Neural progenitor cell (in vitro differentiated cells): ENCODE measurements at regions not wholly inside any gene's neighbourhood (a gene's known extent, or its start where the extent isn't known, plus 50 kb on each side); places are given as distances from the start of the nearest gene placed in this dataset.

ENCODE experiments used
- DNase-seq: peaks from one replicate; pipeline ENCODE4 v3.0.0-alpha.2; 2016; ENCODE audit warnings: low spot score
- H2AFZ ChIP-seq: fragments of 200-600 bp; sonication (generic); replicated peaks from 2 replicates; pipeline ENCODE4 v1.6.1; 2016; ENCODE audit warnings: antibody characterized with exemption
- H3F3A ChIP-seq: fragments of 200-600 bp; sonication (generic); 2 replicates; pipeline ENCODE4 v1.6.1; 2016; ENCODE audit warnings: antibody characterized with exemption, low read depth
- H3K27ac ChIP-seq: fragments of 200-600 bp; sonication (generic); 2 replicates; pipeline ENCODE4 v1.5.1; 2016; ENCODE audit warnings: mild to moderate bottlenecking
- H3K27me3 ChIP-seq: fragments of 200-600 bp; sonication (generic); 2 replicates; pipeline ENCODE4 v1.6.1; 2016; ENCODE audit warnings: mild to moderate bottlenecking, moderate library complexity
- H3K36me3 ChIP-seq: fragments of 200-600 bp; sonication (generic); 2 replicates; pipeline ENCODE4 v1.5.1; 2016
- H3K4me1 ChIP-seq: fragments of 200-600 bp; sonication (generic); 2 replicates; pipeline ENCODE4 v1.6.1; 2016; ENCODE audit warnings: mixed run types
- H3K4me2 ChIP-seq: fragments of 200-600 bp; sonication (generic); 2 replicates; pipeline ENCODE4 v1.6.1; 2016
- H3K4me3 ChIP-seq: fragments of 200-600 bp; sonication (generic); 2 replicates; pipeline ENCODE4 v1.5.1; 2016
- H3K79me2 ChIP-seq: fragments of 200-600 bp; sonication (generic); 2 replicates; pipeline ENCODE4 v1.6.1; 2016; ENCODE audit warnings: low read depth
- H3K9ac ChIP-seq: fragments of 200-600 bp; sonication (generic); 2 replicates; pipeline ENCODE4 v1.6.1; 2016
- H3K9me3 ChIP-seq: fragments of 200-600 bp; sonication (generic); 2 replicates; pipeline ENCODE4 v1.5.1; 2016; ENCODE audit warnings: low read depth
- H4K20me1 ChIP-seq: fragments of 200-600 bp; sonication (generic); 2 replicates; pipeline ENCODE4 v1.6.1; 2016; ENCODE audit warnings: low read depth
- H3K27ac Mint-ChIP-seq: 3 replicates; pipeline ENCODE4 v1.8.0; 2021; ENCODE audit warnings: mixed read lengths
- H3K27me3 Mint-ChIP-seq: 2 replicates; pipeline ENCODE4 v1.8.0; 2022; ENCODE audit warnings: low read depth, mild to moderate bottlenecking, inconsistent platforms, moderate library complexity, mixed read lengths; ENCODE audit not compliant: insufficient read depth
- H3K36me3 Mint-ChIP-seq: 3 replicates; pipeline ENCODE4 v1.8.0; 2021; ENCODE audit warnings: mixed read lengths
- H3K4me1 Mint-ChIP-seq: 3 replicates; pipeline ENCODE4 v1.8.0; 2021; ENCODE audit warnings: mixed read lengths
- H3K4me3 Mint-ChIP-seq: 3 replicates; pipeline ENCODE4 v1.8.0; 2021; ENCODE audit warnings: mild to moderate bottlenecking, moderate library complexity, mixed read lengths
- H3K9me3 Mint-ChIP-seq: 3 replicates; pipeline ENCODE4 v1.8.0; 2020; ENCODE audit warnings: mixed read lengths
- EZH2 ChIP-seq: fragments of 200-600 bp; sonication (generic); IDR thresholded peaks from 2 replicates; pipeline ENCODE4 v1.6.1; 2017; ENCODE audit warnings: antibody characterized with exemption, mild to moderate bottlenecking, moderate library complexity
- EZH2phosphoT487 ChIP-seq: fragments of 200-600 bp; sonication (generic); IDR thresholded peaks from 2 replicates; pipeline ENCODE4 v1.6.1; 2017; ENCODE audit warnings: antibody characterized with exemption
- TF ChIP-seq, protein P1 (sequence below): fragments of 200-600 bp; sonication (generic); IDR thresholded peaks from 2 replicates; pipeline ENCODE4 v1.5.1; 2017; ENCODE audit warnings: antibody characterized with exemption, mild to moderate bottlenecking

DNA sequence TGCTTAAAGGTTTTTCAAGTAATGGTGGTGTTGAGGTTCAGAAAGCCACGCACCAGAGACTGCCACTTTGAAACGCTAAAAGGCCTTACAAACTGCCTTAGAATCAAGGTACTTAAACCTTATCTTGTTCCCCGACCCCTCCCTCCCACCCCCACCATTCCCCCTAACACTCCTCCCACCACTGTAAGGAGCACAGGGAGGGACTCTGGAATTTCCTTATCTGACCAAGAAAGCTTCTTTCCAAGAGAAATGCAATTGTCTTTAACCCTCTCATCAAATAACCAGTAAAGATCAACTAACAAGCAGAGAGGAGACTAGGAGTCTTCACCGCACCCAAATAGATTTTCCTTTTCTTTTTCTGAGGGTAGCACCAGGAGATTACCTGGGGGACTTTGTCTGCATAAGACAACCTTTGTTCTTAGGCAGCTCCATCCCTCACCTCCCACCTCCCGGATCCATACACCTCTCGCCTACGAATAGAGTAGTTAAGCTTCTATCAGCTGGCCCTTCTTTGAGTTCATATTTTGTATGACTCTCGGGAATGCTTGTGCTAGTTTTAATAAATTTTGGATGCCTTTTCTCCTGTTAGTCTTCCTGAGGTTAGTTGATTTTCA, 137.7 kb upstream of the ADGRL2 start:
- H3K9me3 Mint-ChIP-seq, result no peaks in the 10 kb centered on the region
- no peaks in the 10 kb centered on the region for H3K36me3 ChIP-seq
- H3K4me1 ChIP-seq, result peaks cover 24% of the 10 kb centered on the region
- no peak overlapping the region for H3K27ac Mint-ChIP-seq
- H3K27ac ChIP-seq, result no peak overlapping the region
- peaks cover 14% of the 10 kb centered on the region for H3F3A ChIP-seq
- peak overlapping the region; percentile 53 for H2AFZ ChIP-seq
- H3K27me3 ChIP-seq, result no peaks in the 10 kb centered on the region
- no peaks in the 10 kb centered on the region for H3K36me3 Mint-ChIP-seq
- H3K27me3 Mint-ChIP-seq, result peaks cover under 1% of the 10 kb centered on the region
- no peak overlapping the region for H3K4me3 ChIP-seq
- DNase-seq, result no peak
- H3K4me2 ChIP-seq, result peak overlapping the region; percentile 44
- H3K4me1 Mint-ChIP-seq, result peaks cover 23% of the 10 kb centered on the region
- TF ChIP-seq EZH2phosphoT487, result no peak
- TF ChIP-seq, protein P1, sequence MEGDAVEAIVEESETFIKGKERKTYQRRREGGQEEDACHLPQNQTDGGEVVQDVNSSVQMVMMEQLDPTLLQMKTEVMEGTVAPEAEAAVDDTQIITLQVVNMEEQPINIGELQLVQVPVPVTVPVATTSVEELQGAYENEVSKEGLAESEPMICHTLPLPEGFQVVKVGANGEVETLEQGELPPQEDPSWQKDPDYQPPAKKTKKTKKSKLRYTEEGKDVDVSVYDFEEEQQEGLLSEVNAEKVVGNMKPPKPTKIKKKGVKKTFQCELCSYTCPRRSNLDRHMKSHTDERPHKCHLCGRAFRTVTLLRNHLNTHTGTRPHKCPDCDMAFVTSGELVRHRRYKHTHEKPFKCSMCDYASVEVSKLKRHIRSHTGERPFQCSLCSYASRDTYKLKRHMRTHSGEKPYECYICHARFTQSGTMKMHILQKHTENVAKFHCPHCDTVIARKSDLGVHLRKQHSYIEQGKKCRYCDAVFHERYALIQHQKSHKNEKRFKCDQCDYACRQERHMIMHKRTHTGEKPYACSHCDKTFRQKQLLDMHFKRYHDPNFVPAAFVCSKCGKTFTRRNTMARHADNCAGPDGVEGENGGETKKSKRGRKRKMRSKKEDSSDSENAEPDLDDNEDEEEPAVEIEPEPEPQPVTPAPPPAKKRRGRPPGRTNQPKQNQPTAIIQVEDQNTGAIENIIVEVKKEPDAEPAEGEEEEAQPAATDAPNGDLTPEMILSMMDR, result no peak
- no peak for TF ChIP-seq EZH2
- no peaks in the 10 kb centered on the region for H3K9me3 ChIP-seq
- no peaks in the 10 kb centered on the region for H4K20me1 ChIP-seq
- no peak overlapping the region for H3K4me3 Mint-ChIP-seq
- H3K9ac ChIP-seq, result no peak overlapping the region
- H3K79me2 ChIP-seq, result no peaks in the 10 kb centered on the region

GRCh38 chr1:81660286-81660685, 140.4 kb upstream of the ADGRL2 start:
- H3K4me3 ChIP-seq, result no peak overlapping the region
- H3K27me3 ChIP-seq, result no peaks in the 10 kb centered on the region
- H3K9me3 ChIP-seq, result no peaks in the 10 kb centered on the region
- no peaks in the 10 kb centered on the region for H3K36me3 ChIP-seq
- Mint-ChIP-seq H3K4me1 (peaks cover 11% of the 10 kb centered on the region), H3K4me3 (no peak overlapping the region), H3K27ac (no peak overlapping the region), H3K27me3 (peaks cover 3% of the 10 kb centered on the region), H3K36me3 (no peaks in the 10 kb centered on the region), H3K9me3 (no peaks in the 10 kb centered on the region)
- peaks cover 24% of the 10 kb centered on the region for H3K4me1 ChIP-seq
- peak overlapping the region; percentile 36 for H2AFZ ChIP-seq
- no peaks in the 10 kb centered on the region for H4K20me1 ChIP-seq
- no peak overlapping the region for H3K9ac ChIP-seq
- TF ChIP-seq EZH2 (no peak), EZH2phosphoT487 (no peak)
- TF ChIP-seq, protein P1, result no peak
- peaks cover 14% of the 10 kb centered on the region for H3F3A ChIP-seq
- H3K4me2 ChIP-seq, result no peak overlapping the region
- no peak overlapping the region for H3K27ac ChIP-seq
- H3K79me2 ChIP-seq, result no peaks in the 10 kb centered on the region
- DNase-seq, result no peak

- Histone ChIP-seq H3K4me1 (no peaks in the 10 kb centered on the region), H3K27me3 (no peaks in the 10 kb centered on the region), H3F3A (no peaks in the 10 kb centered on the region), H3K27ac (no peak overlapping the region), H3K79me2 (no peaks in the 10 kb centered on the region), H4K20me1 (no peaks in the 10 kb centered on the region), H3K9ac (no peak overlapping the region), H2AFZ (no peak overlapping the region), H3K9me3 (no peaks in the 10 kb centered on the region), H3K4me3 (no peak overlapping the region), H3K36me3 (no peaks in the 10 kb centered on the region), H3K4me2 (no peak overlapping the region)
- no peak overlapping the region for H3K4me3 Mint-ChIP-seq
- no peaks in the 10 kb centered on the region for H3K9me3 Mint-ChIP-seq
- H3K27me3 Mint-ChIP-seq, result peaks cover 3% of the 10 kb centered on the region
- TF ChIP-seq EZH2 (no peak), EZH2phosphoT487 (no peak)
- TF ChIP-seq, protein P1, result no peak
- H3K27ac Mint-ChIP-seq, result no peak overlapping the region
- no peak for DNase-seq
- no peaks in the 10 kb centered on the region for H3K4me1 Mint-ChIP-seq
- no peaks in the 10 kb centered on the region for H3K36me3 Mint-ChIP-seq
Observed at GRCh38 chr1:81654657-81655056, 146.1 kb upstream of the ADGRL2 start.
